ENCODE measurements at regions not wholly inside any gene's neighbourhood (a gene's known extent, or its start where the extent isn't known, plus 50 kb on each side); places are given as distances from the start of the nearest gene placed in this dataset.

DNA sequence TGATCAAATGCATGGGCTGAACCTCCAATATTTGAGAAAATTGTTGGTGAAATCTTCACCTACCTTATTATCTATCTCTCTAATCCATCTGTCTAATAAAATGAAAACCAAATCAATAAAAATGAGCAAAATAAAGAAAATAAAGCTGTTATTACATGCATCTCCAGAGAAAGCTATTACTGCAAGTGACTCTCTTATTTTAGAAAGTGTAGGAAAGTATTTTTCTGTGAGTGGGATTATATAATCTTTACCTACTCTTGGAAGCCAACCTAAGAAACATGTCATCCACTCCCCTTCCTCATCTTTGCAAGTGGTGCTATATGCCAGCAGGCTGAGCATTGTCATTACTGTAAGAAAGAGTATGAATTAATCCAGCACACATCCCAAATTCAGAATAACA lies 191.5 kb upstream of the RFC3 start:
- no peak for TF ChIP-seq CTCF (IDR thresholded peaks at IDR 0.05)
- no peak for TF ChIP-seq POLR2A (IDR thresholded peaks at IDR 0.05)
- TF ChIP-seq POLR2AphosphoS5 (IDR thresholded peaks at IDR 0.05), result no peak
